Right lobe of liver (tissue), 4 donors: ENCODE measurements at regions not wholly inside any gene's neighbourhood (a gene's known extent, or its start where the extent isn't known, plus 50 kb on each side); places are given as distances from the start of the nearest gene placed in this dataset.

Source experiments
- CTCF ChIP-seq, 4 donors: fragments of 200-600 bp in 3 of 4; fragments of 450-650 bp in 1 of 4; IDR thresholded peaks; one replicate each; pipeline versions ENCODE4 v1.5.1 to v1.8.0; 2016 to 2022; ENCODE audit warnings: antibody characterized with exemption in 4 of 4, mild to moderate bottlenecking in 2 of 4
- POLR2A ChIP-seq: fragments of 450-650 bp; IDR thresholded peaks from one replicate; pipeline ENCODE4 v1.6.1; 2017; ENCODE audit warnings: antibody characterized with exemption, mild to moderate bottlenecking
- donor health status: DM: no; HTN: no; CAD: no.
- donor health status: DM: no; HTN: no; CAD: no.
- donor health status: DM: no; HTN: yes; CAD: no.

GRCh38 chr1:14420686-14421085 lies 177.8 kb upstream of the KAZN start:
- no peak for TF ChIP-seq CTCF (IDR thresholded peaks at IDR 0.05)
- TF ChIP-seq POLR2A: no peak
